ENCODE measurements at regions not wholly inside any gene's neighbourhood (a gene's known extent, or its start where the extent isn't known, plus 50 kb on each side); places are given as distances from the start of the nearest gene placed in this dataset.

- H3K27me3 Mint-ChIP-seq (ENCODE audit: unreplicated experiment), result no peaks in the 10 kb centered on the region
- no peaks in the 10 kb centered on the region for H3K36me3 Mint-ChIP-seq (ENCODE audit: low read depth, unreplicated experiment)
- no peak for DNase-seq (ENCODE audit: low spot score)
- no peak overlapping the region for H3K27ac Mint-ChIP-seq (ENCODE audit: unreplicated experiment)
- no peak for TF ChIP-seq CTCF (IDR thresholded peaks at IDR 0.05; ENCODE audit: unreplicated experiment)
- no peaks in the 10 kb centered on the region for H3K9me3 Mint-ChIP-seq (ENCODE audit: unreplicated experiment)
- peaks cover 49% of the 10 kb centered on the region for H3K4me1 Mint-ChIP-seq (ENCODE audit: unreplicated experiment)
- H3K4me3 Mint-ChIP-seq (ENCODE audit: unreplicated experiment), result no peak overlapping the region
These were observed 185.8 kb upstream of the GLI2 start for GRCh38 chr2:120549841-120550240.

- H3K27ac Mint-ChIP-seq (ENCODE audit: unreplicated experiment), result no peak overlapping the region
- DNase-seq (ENCODE audit: low spot score), result no peak
- H3K36me3 Mint-ChIP-seq (ENCODE audit: low read depth, unreplicated experiment), result no peaks in the 10 kb centered on the region
- TF ChIP-seq CTCF (IDR thresholded peaks at IDR 0.05; ENCODE audit: unreplicated experiment), result no peak
- peaks cover 49% of the 10 kb centered on the region for H3K4me1 Mint-ChIP-seq (ENCODE audit: unreplicated experiment)
- H3K9me3 Mint-ChIP-seq (ENCODE audit: unreplicated experiment), result no peaks in the 10 kb centered on the region
- no peak overlapping the region for H3K4me3 Mint-ChIP-seq (ENCODE audit: unreplicated experiment)
- no peaks in the 10 kb centered on the region for H3K27me3 Mint-ChIP-seq (ENCODE audit: unreplicated experiment)
These were observed 185.4 kb upstream of the GLI2 start for GRCh38 chr2:120550282-120550681.

GRCh38 chr2:120550893-120551446 lies 184.7 kb upstream of the GLI2 start:
- no peak for DNase-seq (ENCODE audit: low spot score)
- H3K9me3 Mint-ChIP-seq (ENCODE audit: unreplicated experiment), result no peaks in the 10 kb centered on the region
- no peaks in the 10 kb centered on the region for H3K36me3 Mint-ChIP-seq (ENCODE audit: low read depth, unreplicated experiment)
- peak overlapping the region; percentile 8 for H3K27ac Mint-ChIP-seq (ENCODE audit: unreplicated experiment)
- H3K4me3 Mint-ChIP-seq (ENCODE audit: unreplicated experiment), result no peak overlapping the region
- no peaks in the 10 kb centered on the region for H3K27me3 Mint-ChIP-seq (ENCODE audit: unreplicated experiment)
- H3K4me1 Mint-ChIP-seq (ENCODE audit: unreplicated experiment), result peaks cover 44% of the 10 kb centered on the region
- no peak for TF ChIP-seq CTCF (IDR thresholded peaks at IDR 0.05; ENCODE audit: unreplicated experiment)

GRCh38 chr2:120551522-120551921 lies 184.1 kb upstream of the GLI2 start:
- Mint-ChIP-seq H3K36me3 (ENCODE audit: low read depth, unreplicated experiment) (no peaks in the 10 kb centered on the region), H3K4me3 (ENCODE audit: unreplicated experiment) (no peak overlapping the region), H3K27ac (ENCODE audit: unreplicated experiment) (no peak overlapping the region), H3K4me1 (ENCODE audit: unreplicated experiment) (peaks cover 40% of the 10 kb centered on the region), H3K9me3 (ENCODE audit: unreplicated experiment) (no peaks in the 10 kb centered on the region), H3K27me3 (ENCODE audit: unreplicated experiment) (peaks cover 3% of the 10 kb centered on the region)
- no peak for TF ChIP-seq CTCF (IDR thresholded peaks at IDR 0.05; ENCODE audit: unreplicated experiment)
- DNase-seq (ENCODE audit: low spot score), result no peak

- Mint-ChIP-seq H3K4me1 (ENCODE audit: unreplicated experiment) (peaks cover 40% of the 10 kb centered on the region), H3K36me3 (ENCODE audit: low read depth, unreplicated experiment) (no peaks in the 10 kb centered on the region), H3K27me3 (ENCODE audit: unreplicated experiment) (peaks cover 5% of the 10 kb centered on the region), H3K9me3 (ENCODE audit: unreplicated experiment) (no peaks in the 10 kb centered on the region), H3K27ac (ENCODE audit: unreplicated experiment) (no peak overlapping the region), H3K4me3 (ENCODE audit: unreplicated experiment) (no peak overlapping the region)
- TF ChIP-seq CTCF (IDR thresholded peaks at IDR 0.05; ENCODE audit: unreplicated experiment), result no peak
- DNase-seq (ENCODE audit: low spot score), result no peak
These were observed 183.6 kb upstream of the GLI2 start for GRCh38 chr2:120552079-120552478.

All from endothelial cell (in vitro differentiated cells).